ENCODE measurements at regions not wholly inside any gene's neighbourhood (a gene's known extent, or its start where the extent isn't known, plus 50 kb on each side); places are given as distances from the start of the nearest gene placed in this dataset.

- TF ChIP-seq CTCF (conservative IDR thresholded peaks at IDR 0.05; ENCODE audit: low read depth, low read length) (no peak), NFE2L2 (IDR thresholded peaks at IDR 0.05; ENCODE audit: low read depth, low read length) (no peak), CEBPB (IDR thresholded peaks at IDR 0.05; ENCODE audit: low read depth, low read length) (no peak), MAFK (IDR thresholded peaks at IDR 0.05; ENCODE audit: low read depth, low read length) (no peak), POLR2A (IDR thresholded peaks at IDR 0.05; ENCODE audit: low read depth, low read length) (no peak), RFX5 (IDR thresholded peaks at IDR 0.05; ENCODE audit: low read depth, low read length) (no peak)
These were observed 79.6 kb downstream of the CETN3 start for GRCh38 chr5:90329911-90330310.
